SKM-1 treated with dmso at 0.1 percent for 144 hours (cell line): ENCODE measurements at regions not wholly inside any gene's neighbourhood (a gene's known extent, or its start where the extent isn't known, plus 50 kb on each side); places are given as distances from the start of the nearest gene placed in this dataset.

Source experiments
- DNase-seq: peaks from one replicate; lab custom pipeline; 2025; ENCODE audit not compliant: unreplicated experiment; lab: John Stamatoyannopoulos, UW

GRCh38 chr3:59698091-59698490 is 648.3 kb upstream of the CFAP20DC start:
- no peak for DNase-seq

GRCh38 chr3:59696783-59697182 is 647.0 kb upstream of the CFAP20DC start:
- DNase-seq: no peak

- no peak for DNase-seq
Measured at GRCh38 chr3:59695860-59696259, 646.0 kb upstream of the CFAP20DC start.

- DNase-seq: peak; percentile 4
Measured at GRCh38 chr3:59692117-59692516, 642.3 kb upstream of the CFAP20DC start.

- DNase-seq: no peak
Measured at GRCh38 chr3:59690886-59691285, 641.1 kb upstream of the CFAP20DC start.

- no peak for DNase-seq
Measured at GRCh38 chr3:59688636-59689035, 638.8 kb upstream of the CFAP20DC start.

GRCh38 chr3:59685432-59685831 is 635.6 kb upstream of the CFAP20DC start:
- DNase-seq: no peak

- DNase-seq: no peak
Measured at GRCh38 chr3:59684766-59685165, 634.9 kb upstream of the CFAP20DC start.

GRCh38 chr3:59680919-59681318 is 631.1 kb upstream of the CFAP20DC start:
- no peak for DNase-seq

- no peak for DNase-seq
Measured at GRCh38 chr3:59677747-59678702, 628.2 kb upstream of the CFAP20DC start.

GRCh38 chr3:59675495-59675894 is 625.7 kb upstream of the CFAP20DC start:
- DNase-seq: no peak

- DNase-seq: no peak
Measured at GRCh38 chr3:59663076-59663850, 613.4 kb upstream of the CFAP20DC start.

GRCh38 chr3:59660852-59661625 is 611.2 kb upstream of the CFAP20DC start:
- DNase-seq: no peak

- DNase-seq: no peak
Measured at GRCh38 chr3:59660376-59660775, 610.6 kb upstream of the CFAP20DC start.

GRCh38 chr3:59659755-59660154 is 609.9 kb upstream of the CFAP20DC start:
- DNase-seq: no peak

- no peak for DNase-seq
Measured at GRCh38 chr3:59658866-59659265, 609.0 kb upstream of the CFAP20DC start.

GRCh38 chr3:59658274-59658673 is 608.4 kb upstream of the CFAP20DC start:
- DNase-seq: no peak

GRCh38 chr3:59655418-59656015 is 605.7 kb upstream of the CFAP20DC start:
- DNase-seq: no peak

- no peak for DNase-seq
Measured at GRCh38 chr3:59654480-59655417, 604.9 kb upstream of the CFAP20DC start.

GRCh38 chr3:59654123-59654479 is 604.3 kb upstream of the CFAP20DC start:
- DNase-seq: no peak
